IMR-90 (cell line): ENCODE measurements at regions not wholly inside any gene's neighbourhood (a gene's known extent, or its start where the extent isn't known, plus 50 kb on each side); places are given as distances from the start of the nearest gene placed in this dataset.

ENCODE experiments used
- ATAC-seq: fragments of 200-7000 bp; cut with Tn5 transposase; 2 replicates; pipeline ENCODE4 v1.9.1; 2020; ENCODE audit warnings: low read depth, mild to moderate bottlenecking, moderate library complexity
- BruUV-seq: library from RNA; stranded (reverse); fragments of 400-500 nt; replicated peaks from 2 replicates; lab custom pipeline; 2021; lab: Mats Ljungman, UMichigan
- CTCF ChIA-PET: fragments of 300-600 bp; formaldehyde crosslinking; extraction: SDS; loops from one replicate; lab custom pipeline; 2021; ENCODE audit warnings: antibody characterized with exemption; lab: Yijun Ruan, JAX
- POLR2A ChIA-PET: fragments of 300-600 bp; sonication (Branson Sonifier 250); formaldehyde crosslinking; loops from one replicate; lab custom pipeline; 2022; ENCODE audit warnings: antibody characterized with exemption; ENCODE audit not compliant: unreplicated experiment; lab: Charles Lee
- DNase-seq: peaks from one replicate; pipeline ENCODE4 v3.0.0; 2013
- H2AFZ ChIP-seq: replicated peaks from 2 replicates; pipeline ENCODE3; 2013; ENCODE audit warnings: low read length, mild to moderate bottlenecking; ENCODE audit not compliant: poor library complexity
- H2AK5ac ChIP-seq: 2 replicates; pipeline ENCODE4 v1.6.1; 2013; ENCODE audit warnings: low read depth, low read length, inconsistent platforms
- H2AK9ac ChIP-seq: replicated peaks from 2 replicates; pipeline ENCODE3; 2013; ENCODE audit warnings: mild to moderate bottlenecking, low read depth, low read length, moderate library complexity; ENCODE audit not compliant: poor library complexity
- H2BK120ac ChIP-seq: 2 replicates; pipeline ENCODE4 v1.6.1; 2013; ENCODE audit warnings: low read depth, low read length, inconsistent platforms
- H2BK15ac ChIP-seq: 3 replicates; pipeline ENCODE4 v1.6.1; 2013; ENCODE audit warnings: low read depth, low read length, inconsistent platforms
- H2BK20ac ChIP-seq: 2 replicates; pipeline ENCODE4 v1.6.1; 2013; ENCODE audit warnings: low read depth, mild to moderate bottlenecking, inconsistent platforms, low read length, moderate library complexity
- H2BK5ac ChIP-seq: 2 replicates; pipeline ENCODE4 v1.6.1; 2013; ENCODE audit warnings: mild to moderate bottlenecking, low read depth, low read length, inconsistent platforms; ENCODE audit not compliant: poor library complexity, severe bottlenecking
- H3K14ac ChIP-seq: replicated peaks from 2 replicates; pipeline ENCODE4 v1.6.1; 2013; ENCODE audit warnings: low read depth, low read length, inconsistent platforms
- H3K18ac ChIP-seq: 2 replicates; pipeline ENCODE4 v1.6.1; 2013; ENCODE audit warnings: low read depth, low read length, control low read depth
- H3K23ac ChIP-seq: 2 replicates; pipeline ENCODE4 v1.6.1; 2013; ENCODE audit warnings: low read depth, low read length, inconsistent platforms
- H3K27ac ChIP-seq: 2 replicates; pipeline ENCODE4 v1.5.1; 2013; ENCODE audit warnings: mild to moderate bottlenecking, control low read depth, low read length; ENCODE audit not compliant: insufficient read depth
- H3K27me3 ChIP-seq: 2 replicates; pipeline ENCODE4 v1.6.1; 2013; ENCODE audit warnings: low read length; ENCODE audit not compliant: control insufficient read depth, insufficient read depth
- H3K36me3 ChIP-seq: 2 replicates; pipeline ENCODE4 v1.6.1; 2013; ENCODE audit warnings: low read length, mixed read lengths; ENCODE audit not compliant: control insufficient read depth, insufficient read depth
- H3K4ac ChIP-seq: 2 replicates; pipeline ENCODE4 v1.6.1; 2013; ENCODE audit warnings: low read depth, low read length, inconsistent platforms
- H3K4me1 ChIP-seq: 2 replicates; pipeline ENCODE4 v1.6.1; 2013; ENCODE audit warnings: low read length, mixed read lengths; ENCODE audit not compliant: control insufficient read depth, insufficient read depth
- H3K4me2 ChIP-seq: 2 replicates; pipeline ENCODE4 v1.6.1; 2013; ENCODE audit warnings: low read depth, mild to moderate bottlenecking, control low read depth, low read length, moderate library complexity
- H3K4me3 ChIP-seq: 2 replicates; pipeline ENCODE4 v1.5.1; 2013; ENCODE audit warnings: low read depth, mild to moderate bottlenecking, control low read depth, low read length, moderate library complexity; ENCODE audit not compliant: insufficient read depth
- H3K56ac ChIP-seq: 2 replicates; pipeline ENCODE4 v1.6.1; 2013; ENCODE audit warnings: low read length, inconsistent platforms; ENCODE audit not compliant: insufficient read depth; ENCODE audit errors: extremely low read depth
- H3K79me1 ChIP-seq, 2 experiments: 2 replicates each; pipeline ENCODE4 v1.6.1; 2013; ENCODE audit warnings: low read length in 2 of 2, inconsistent platforms in 1 of 2, low read depth in 1 of 2
- H3K9ac ChIP-seq: 2 replicates; pipeline ENCODE4 v1.6.1; 2013; ENCODE audit warnings: low read depth, low read length, control low read depth
- H3K9me1 ChIP-seq: 2 replicates; pipeline ENCODE4 v1.6.1; 2013; ENCODE audit warnings: low read length, inconsistent platforms; ENCODE audit not compliant: insufficient read depth
- H3K9me3 ChIP-seq: 2 replicates; pipeline ENCODE4 v1.6.1; 2013; ENCODE audit warnings: low read length; ENCODE audit not compliant: control insufficient read depth, insufficient read depth
- H4K20me1 ChIP-seq: 2 replicates; pipeline ENCODE4 v1.6.1; 2013; ENCODE audit warnings: low read length, inconsistent platforms; ENCODE audit not compliant: insufficient read depth
- H4K5ac ChIP-seq: 2 replicates; pipeline ENCODE4 v1.6.1; 2013; ENCODE audit warnings: mild to moderate bottlenecking, low read depth, low read length, control low read depth
- H4K8ac ChIP-seq, 2 experiments: 2 replicates each; pipeline ENCODE4 v1.6.1; 2013; ENCODE audit warnings: low read depth in 2 of 2, low read length in 2 of 2, control low read depth in 1 of 2, inconsistent platforms in 1 of 2
- H4K91ac ChIP-seq: 2 replicates; pipeline ENCODE4 v1.6.1; 2013; ENCODE audit warnings: low read depth, low read length, inconsistent platforms; ENCODE audit not compliant: insufficient read depth
- BHLHE40 ChIP-seq: fragments of 150-350 bp; IDR thresholded peaks from 2 replicates; pipeline ENCODE4 v1.6.1; 2016; ENCODE audit warnings: mild to moderate bottlenecking, low read depth, low read length
- FOS ChIP-seq: fragments of 150-350 bp; IDR thresholded peaks from 2 replicates; pipeline ENCODE4 v1.6.1; 2016; ENCODE audit warnings: low read depth, low read length
- MXI1 ChIP-seq: IDR thresholded peaks from 2 replicates; pipeline ENCODE4 v1.6.1; 2012; ENCODE audit warnings: low read depth, mild to moderate bottlenecking, low read length, moderate library complexity, borderline replicate concordance
- NFE2L2 ChIP-seq: fragments of 150-350 bp; IDR thresholded peaks from 2 replicates; pipeline ENCODE4 v1.6.1; 2016; ENCODE audit warnings: low read depth, mild to moderate bottlenecking, low read length
- WGBS, 2 experiments: methylation state at CpG; one replicate each; pipeline versions ENCODE4 v1.1.5 to v1.1.7; 2013; ENCODE audit warnings: missing lambda C conversion rate in 2 of 2; ENCODE audit not compliant: insufficient read length in 1 of 2; ENCODE audit errors: extremely low coverage in 2 of 2; 5-methylcytosine and 5-hydroxymethylcytosine counted together
- dilution Hi-C: fragments of 300-500 bp; cut with HindIII; formaldehyde crosslinking; loops from one replicate; pipeline ENCODE4 v1.14.3; 2018; ENCODE audit warnings: low sequenced_read_pairs; ENCODE audit not compliant: unreplicated experiment
- in situ Hi-C: fragments of 300-500 bp; cut with MboI; formaldehyde crosslinking; loops from 3 replicates; pipeline ENCODE4 v1.14.3; 2019; ENCODE audit warnings: low sequenced_read_pairs, inconsistent platforms, mixed read lengths
- intact Hi-C: fragments of 100-400 bp; cut with micrococcal nuclease; formaldehyde crosslinking; loops from 2 replicates; pipeline ENCODE4 v1.10.0; 2022

DNA sequence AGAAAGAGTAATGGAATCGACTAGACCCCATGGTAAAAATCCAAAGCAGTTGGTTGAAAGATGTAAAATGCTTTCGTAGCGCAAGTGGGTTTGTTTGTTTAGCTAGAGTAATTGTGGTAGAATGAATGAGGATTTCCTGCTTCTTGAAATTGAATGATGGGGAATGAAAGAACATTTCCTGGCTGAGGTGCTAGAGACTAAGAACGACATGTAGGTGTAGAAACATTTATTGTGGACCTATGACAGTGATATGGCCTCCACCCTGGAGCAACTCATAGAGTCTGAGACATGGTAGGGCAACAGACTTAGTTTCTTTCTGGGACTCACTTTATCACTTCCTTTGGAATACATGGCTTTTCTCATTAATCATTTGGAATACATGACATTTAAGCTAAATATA is 467.6 kb upstream of the CFAP20DC start:
- H3K27me3 ChIP-seq, result no peaks in the 10 kb centered on the region; the same call in 1 of the 2 replicates
- H3K36me3 ChIP-seq, result no peaks in the 10 kb centered on the region
- no peaks in the 10 kb centered on the region for H3K9me3 ChIP-seq
- no peak overlapping the region for H2AK9ac ChIP-seq
- intact Hi-C loops (no loop called here), in situ Hi-C loops (no loop called here), dilution Hi-C loops (no loop called here)
- H2BK20ac ChIP-seq, result no peak overlapping the region
- H2AFZ ChIP-seq, result no peak overlapping the region
- no peaks in the 10 kb centered on the region for H3K9me1 ChIP-seq
- WGBS, 2 experiments, result 64% methylated on average over 4 of the region's 4 CpGs; no CpG with 5 or more reads in 1 of the 2 experiments
- no peak overlapping the region for H3K4ac ChIP-seq
- no peak overlapping the region for H3K9ac ChIP-seq
- no peaks in the 10 kb centered on the region for H4K20me1 ChIP-seq
- DNase-seq (no peak), ATAC-seq (no peak)
- CTCF ChIA-PET, result interaction anchor here (0.5 to 1.0 kb wide), 3 partner anchors 14 to 510 kb away, joined by 3 to 4 read pairs (median 3); no protein-coding TSS in a partner anchor
- no peak overlapping the region for H2BK15ac ChIP-seq
- no peak overlapping the region for H3K14ac ChIP-seq
- no peak overlapping the region for H3K4me2 ChIP-seq
- H3K79me1 ChIP-seq, result no peaks in the 10 kb centered on the region
- no peaks in the 10 kb centered on the region for H3K4me1 ChIP-seq
- no peak overlapping the region for H3K18ac ChIP-seq
- no peak overlapping the region for H2BK5ac ChIP-seq
- POLR2A ChIA-PET, result interaction anchor here (0.6 kb wide), 1 partner anchor 70 kb away, joined by 3 read pairs; no protein-coding TSS in a partner anchor
- no peak overlapping the region for H4K8ac ChIP-seq
- no TSS peak for BruUV-seq
- no peak overlapping the region for H3K56ac ChIP-seq
- H4K91ac ChIP-seq, result no peak overlapping the region
- H2AK5ac ChIP-seq, result no peak overlapping the region
- no peak overlapping the region for H3K27ac ChIP-seq
- H3K23ac ChIP-seq, result no peak overlapping the region
- no peak overlapping the region for H4K5ac ChIP-seq
- H2BK120ac ChIP-seq, result no peak overlapping the region
- H3K4me3 ChIP-seq, result no peak overlapping the region
- TF ChIP-seq BHLHE40 (no peak), MXI1 (no peak), NFE2L2 (no peak), FOS (no peak)
